Transverse colon (tissue), 4 donors: ENCODE measurements at regions not wholly inside any gene's neighbourhood (a gene's known extent, or its start where the extent isn't known, plus 50 kb on each side); places are given as distances from the start of the nearest gene placed in this dataset.

ENCODE experiments used
- DNase-seq: peaks from one replicate; pipeline ENCODE4 v3.0.0-alpha.2; 2019
- H3K27ac ChIP-seq, 4 donors: fragments of 200-600 bp; sonication (generic); 2 replicates each; pipeline ENCODE4 v1.5.1; 2016 to 2018; ENCODE audit warnings: inconsistent platforms in 4 of 4
- H3K27me3 ChIP-seq: fragments of 200-600 bp; sonication (generic); 2 replicates; pipeline ENCODE4 v1.5.1; 2017; ENCODE audit warnings: inconsistent platforms
- H3K36me3 ChIP-seq, 4 donors: fragments of 200-600 bp; sonication (generic); 2 replicates each; pipeline ENCODE4 v1.5.1; 2017 to 2019; ENCODE audit warnings: inconsistent platforms in 4 of 4
- H3K4me1 ChIP-seq, 4 donors: fragments of 200-600 bp; sonication (generic); 2 replicates each; pipeline ENCODE4 v1.5.1; 2017 to 2020; ENCODE audit warnings: inconsistent platforms in 4 of 4
- H3K4me3 ChIP-seq, 4 donors: fragments of 200-600 bp; sonication (generic); 1 replicate in 1 of 4; 2 replicates in 3 of 4; pipeline versions ENCODE4 v1.5.1 to v1.6.1; 2017 to 2019; ENCODE audit warnings: inconsistent platforms in 4 of 4
- H3K9me3 ChIP-seq, 2 donors: fragments of 200-600 bp; sonication (generic); 2 replicates each; pipeline ENCODE4 v1.5.1; 2017 to 2019; ENCODE audit warnings: inconsistent platforms in 2 of 2
- CTCF ChIP-seq, 5 experiments: fragments of 200-600 bp in 3 of 5; fragments of 450-650 bp in 2 of 5; sonication (generic) in 3 of 5; IDR thresholded peaks; 1 replicate in 2 of 5; 2 replicates in 3 of 5; pipeline ENCODE4 v1.5.1; 2016 to 2017; ENCODE audit warnings: antibody characterized with exemption in 5 of 5, inconsistent platforms in 3 of 5, mild to moderate bottlenecking in 2 of 5, moderate library complexity in 1 of 5
- EP300 ChIP-seq: sonication (generic); formaldehyde crosslinking; IDR thresholded peaks from one replicate; pipeline ENCODE4 v1.6.1; 2017; ENCODE audit warnings: antibody characterized with exemption, low read depth
- POLR2A ChIP-seq: fragments of 450-650 bp; IDR thresholded peaks from one replicate; pipeline ENCODE4 v1.6.1; 2016; ENCODE audit warnings: antibody characterized with exemption, mild to moderate bottlenecking, moderate library complexity
- POLR2AphosphoS5 ChIP-seq, 3 donors: sonication (generic); formaldehyde crosslinking; IDR thresholded peaks; one replicate each; pipeline ENCODE4 v1.6.1; 2016; ENCODE audit warnings: antibody characterized with exemption in 3 of 3
- WGBS, 2 donors: methylation state at CpG; one replicate each; pipeline ENCODE4 v1.1.5; 2018; ENCODE audit warnings: low coverage in 1 of 2; 5-methylcytosine and 5-hydroxymethylcytosine counted together
- in situ Hi-C, 4 donors: fragments of 200-750 bp; cut with MboI; loops; one replicate each; pipeline versions ENCODE4 v1.15.0 to v1.15.1; 2017; ENCODE audit warnings: low sequenced_read_pairs in 3 of 4, low pct_ligation_motif_present in 1 of 4, low pct_unique_long_range_greater_than_20kb in 1 of 4
- intact Hi-C: fragments of 100-400 bp; cut with DNase I; formaldehyde crosslinking; loops from one replicate; pipeline ENCODE4 v1.15.1; 2023; ENCODE audit warnings: low total_unique reads

GRCh38 chr1:80241566-80241965, 1235.0 kb upstream of the ADGRL4 start:
- H3K27me3 ChIP-seq, result no peaks in the 10 kb centered on the region
- WGBS, 2 donors, result 75% methylated on average over 1 of the region's 1 CpG; no CpG with 5 or more reads in 1 of the 2 donors

GRCh38 chr1:80225510-80225909, 1219.0 kb upstream of the ADGRL4 start:
- Histone ChIP-seq H3K27ac (no peak overlapping the region), H3K9me3 (no peaks in the 10 kb centered on the region), H3K4me3 (no peak overlapping the region), H3K27me3 (no peaks in the 10 kb centered on the region), H3K36me3 (no peaks in the 10 kb centered on the region), H3K4me1 (no peaks in the 10 kb centered on the region)
- in situ Hi-C loops, result no loop called here
- TF ChIP-seq EP300 (no peak), POLR2AphosphoS5 (IDR thresholded peaks at IDR 0.05) (no peak), CTCF (IDR thresholded peaks at IDR 0.05) (no peak), POLR2A (no peak)
- WGBS, 2 donors, result 43% methylated on average over 2 of the region's 2 CpGs
- no peak for DNase-seq
- intact Hi-C loops, result no loop called here

More at GRCh38 chr1:80241566-80241965, 1235.0 kb upstream of the ADGRL4 start:
- TF ChIP-seq EP300 (no peak), POLR2A (no peak), CTCF (IDR thresholded peaks at IDR 0.05) (no peak), POLR2AphosphoS5 (IDR thresholded peaks at IDR 0.05) (no peak)
- Histone ChIP-seq H3K4me1 (no peaks in the 10 kb centered on the region), H3K36me3 (no peaks in the 10 kb centered on the region), H3K4me3 (no peak overlapping the region), H3K27ac (no peak overlapping the region), H3K9me3 (no peaks in the 10 kb centered on the region)
- intact Hi-C loops, result no loop called here
- in situ Hi-C loops, result no loop called here
- no peak for DNase-seq

GRCh38 chr1:80221319-80221718, 1214.8 kb upstream of the ADGRL4 start:
- no peak overlapping the region for H3K27ac ChIP-seq
- H3K27me3 ChIP-seq, result no peaks in the 10 kb centered on the region
- no peaks in the 10 kb centered on the region for H3K9me3 ChIP-seq
- in situ Hi-C loops (no loop called here), intact Hi-C loops (no loop called here)
- TF ChIP-seq POLR2AphosphoS5 (IDR thresholded peaks at IDR 0.05), result no peak
- TF ChIP-seq CTCF (IDR thresholded peaks at IDR 0.05), result no peak
- TF ChIP-seq EP300, result no peak
- TF ChIP-seq POLR2A, result no peak
- H3K4me1 ChIP-seq, result no peaks in the 10 kb centered on the region
- no peak overlapping the region for H3K4me3 ChIP-seq
- DNase-seq, result no peak
- no peaks in the 10 kb centered on the region for H3K36me3 ChIP-seq
- WGBS, 2 donors, result 88 to 94% methylated on average over 4 of the region's 4 CpGs

GRCh38 chr1:80218112-80218511, 1211.6 kb upstream of the ADGRL4 start:
- in situ Hi-C loops, result no loop called here
- no peaks in the 10 kb centered on the region for H3K27me3 ChIP-seq
- no peaks in the 10 kb centered on the region for H3K36me3 ChIP-seq
- H3K4me1 ChIP-seq, result no peaks in the 10 kb centered on the region
- no peak overlapping the region for H3K4me3 ChIP-seq
- H3K27ac ChIP-seq, result no peak overlapping the region
- DNase-seq, result no peak
- H3K9me3 ChIP-seq, result no peaks in the 10 kb centered on the region
- no peak for TF ChIP-seq POLR2A
- no peak for TF ChIP-seq EP300
- TF ChIP-seq CTCF (IDR thresholded peaks at IDR 0.05), result peak; percentile 8 to 44 (median 25)
- TF ChIP-seq POLR2AphosphoS5 (IDR thresholded peaks at IDR 0.05), result no peak
- intact Hi-C loops, result no loop called here
- 31 to 80% methylated on average over 1 to 2 of the region's 2 CpGs for WGBS, 2 donors
